ENCODE measurements at regions not wholly inside any gene's neighbourhood (a gene's known extent, or its start where the extent isn't known, plus 50 kb on each side); places are given as distances from the start of the nearest gene placed in this dataset.
"Not testable (repeated sequence)": the region's sequence is repeated elsewhere in the genome, so short reads cannot be mapped to it uniquely, and the experiment has no call there.

DNA sequence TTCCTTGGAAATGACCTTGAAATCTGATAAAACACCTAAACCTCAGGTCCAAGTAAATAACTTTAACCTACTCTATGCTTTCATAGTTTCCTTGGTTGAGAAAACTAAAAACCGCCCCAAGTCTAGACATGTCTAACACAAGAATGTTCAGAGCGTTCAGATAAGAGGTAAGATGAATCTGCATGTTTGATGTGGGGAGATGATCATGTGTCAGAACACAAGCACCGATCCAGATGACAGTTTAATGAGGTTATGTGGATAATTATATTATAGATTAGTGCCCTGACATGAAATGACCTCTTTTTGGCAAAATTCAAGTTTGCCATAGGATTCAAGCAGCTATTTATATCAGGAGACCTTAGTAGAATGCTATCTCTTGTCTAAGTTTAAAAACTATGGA is 729.8 kb upstream of the SOX11 start:
- no peak for DNase-seq

DNA sequence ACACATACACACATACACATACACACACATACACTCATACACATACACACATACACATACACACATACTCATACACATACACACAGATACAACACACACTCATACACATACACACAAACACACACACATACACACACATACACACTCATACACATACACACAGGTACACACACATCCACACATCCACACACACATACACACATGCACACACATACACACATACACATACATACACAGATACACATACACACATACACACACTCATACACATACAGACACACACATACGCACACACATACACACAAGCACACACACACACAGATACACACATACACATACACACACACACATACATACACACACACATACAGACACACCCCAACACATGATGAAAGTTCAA is 729.1 kb upstream of the SOX11 start:
- DNase-seq: no peak

GRCh38 chr2:4964001-4964540 is 728.1 kb upstream of the SOX11 start:
- DNase-seq: no peak

DNA sequence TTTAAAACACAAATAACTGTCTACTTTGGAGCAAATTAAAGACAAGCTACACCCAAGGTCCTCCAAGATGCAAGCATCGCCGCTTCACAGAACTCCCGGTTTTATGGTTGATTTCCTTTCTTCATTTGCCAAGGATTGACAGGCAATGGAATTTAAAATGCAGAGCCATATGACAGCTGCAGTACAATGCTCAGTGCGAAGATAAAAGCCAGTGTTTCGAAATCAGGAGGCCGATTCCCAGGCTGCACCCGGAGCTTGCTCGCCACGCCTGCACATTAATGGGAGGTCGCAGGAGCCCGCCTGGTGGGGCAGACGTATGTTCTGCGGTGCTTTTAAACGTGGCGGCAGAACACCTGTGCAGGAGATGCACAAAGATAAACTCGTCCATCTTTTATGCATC is 727.6 kb upstream of the SOX11 start:
- DNase-seq: no peak

- DNase-seq: no peak
Observed at GRCh38 chr2:4965556-4966320, 726.4 kb upstream of the SOX11 start.

DNA sequence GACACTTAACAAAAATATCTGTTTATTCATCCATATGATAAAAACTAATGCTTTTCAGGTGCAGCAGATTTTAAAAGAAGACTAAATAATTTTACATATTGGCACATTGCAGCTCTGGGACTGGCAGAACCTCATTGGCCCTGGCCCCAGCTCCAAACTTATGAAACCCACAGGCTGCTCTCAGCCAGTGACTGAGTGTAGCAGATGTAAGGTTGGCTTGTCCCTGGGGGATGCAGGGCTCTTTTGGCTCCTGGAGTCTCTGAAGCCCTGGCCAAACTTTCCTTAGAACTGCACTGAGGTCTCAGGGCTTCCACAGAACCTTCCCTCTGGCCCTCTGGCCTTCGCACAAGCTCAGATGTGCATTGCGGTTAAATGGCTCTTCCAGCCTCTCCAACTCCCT is 725.0 kb upstream of the SOX11 start:
- no peak for DNase-seq

DNA sequence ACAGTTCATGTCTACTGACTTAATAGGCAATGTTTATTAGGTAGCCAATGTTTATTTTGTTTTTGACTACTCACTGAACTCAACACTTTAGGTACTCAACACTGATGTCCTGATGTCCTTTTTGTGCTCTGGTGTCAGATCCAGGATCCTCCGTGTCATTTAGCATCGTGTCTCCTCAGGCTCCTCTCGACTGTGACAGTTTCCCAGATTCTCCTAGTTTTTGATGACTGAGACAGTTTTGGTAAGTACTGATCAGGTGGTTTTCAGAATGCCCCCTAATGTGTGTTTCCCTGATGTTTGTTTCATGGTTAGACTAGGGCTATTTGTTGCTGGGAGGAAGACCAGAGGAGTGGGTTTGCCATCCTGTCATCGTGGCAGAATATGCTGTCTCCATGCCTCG is 719.7 kb upstream of the SOX11 start:
- DNase-seq: no peak

DNA sequence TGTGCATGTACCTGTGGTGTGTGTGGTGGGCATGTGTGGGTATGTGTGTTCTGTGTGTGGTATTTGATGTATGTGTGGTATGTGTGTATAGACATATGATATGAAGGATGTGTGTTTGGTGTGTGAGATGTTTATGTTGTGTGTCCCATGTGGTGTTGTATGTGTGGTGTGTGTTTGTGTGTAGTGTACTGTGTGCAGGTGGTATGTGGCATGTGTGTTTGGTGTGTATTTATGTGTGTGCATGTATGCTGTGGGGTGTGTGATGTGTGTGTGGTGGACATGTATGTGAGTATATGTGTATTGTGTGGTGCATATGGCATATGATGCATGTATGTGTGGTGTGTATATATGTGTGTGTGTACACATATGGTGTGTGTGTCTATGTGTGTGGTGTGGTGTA is 718.8 kb upstream of the SOX11 start:
- no peak for DNase-seq

DNA sequence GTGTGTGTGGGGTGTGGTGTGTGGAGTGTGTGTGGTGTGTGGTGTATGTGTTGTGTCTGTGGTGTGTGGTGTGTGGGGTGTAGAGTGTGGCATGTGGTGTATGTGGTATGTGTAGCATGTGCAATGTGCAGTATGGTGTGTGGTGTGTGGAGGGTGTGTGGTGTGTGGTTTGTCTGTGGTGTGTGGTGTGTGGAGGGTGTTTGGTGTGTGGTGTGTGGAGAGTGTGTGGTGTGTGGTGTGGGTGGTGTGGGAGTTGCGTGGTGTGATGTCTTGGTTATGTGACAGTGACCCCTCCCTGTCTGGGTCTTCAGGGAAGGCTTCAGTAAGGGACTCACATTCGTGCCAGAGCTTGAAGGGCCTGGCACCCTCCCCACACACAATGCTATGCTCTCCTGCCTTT is 718.2 kb upstream of the SOX11 start:
- no peak for DNase-seq

DNA sequence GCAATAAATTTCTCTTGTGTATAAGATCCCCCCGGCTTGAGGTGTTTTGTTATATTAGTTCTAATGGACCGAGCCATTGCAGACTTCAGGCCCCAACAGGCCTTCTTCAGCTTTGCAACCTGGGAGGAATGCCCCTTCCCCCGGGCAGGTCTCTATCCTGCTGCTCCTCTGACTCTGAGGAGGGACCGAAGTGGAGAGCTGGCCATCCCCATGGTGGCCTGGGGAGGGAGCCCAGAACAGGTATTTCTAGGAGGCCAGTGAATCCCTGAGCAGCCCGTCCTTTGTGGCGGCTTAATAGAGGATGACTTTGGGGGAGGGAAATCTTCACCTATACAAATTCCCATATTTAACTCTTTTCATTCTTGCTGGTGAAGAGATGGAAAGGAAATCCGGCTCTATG is 715.8 kb upstream of the SOX11 start:
- DNase-seq: no peak

GRCh38 chr2:4979111-4979510 is 713.1 kb upstream of the SOX11 start:
- DNase-seq: no peak

- DNase-seq: no peak
Observed at GRCh38 chr2:4980995-4981394, 711.2 kb upstream of the SOX11 start.

- no peak for DNase-seq
Observed at GRCh38 chr2:4981802-4982409, 710.3 kb upstream of the SOX11 start.

- DNase-seq: not testable (repeated sequence)
Observed at GRCh38 chr2:4988444-4988843, 703.7 kb upstream of the SOX11 start.

- DNase-seq: no peak
Observed at GRCh38 chr2:4992226-4992625, 700.0 kb upstream of the SOX11 start.

GRCh38 chr2:4995466-4995865 is 696.7 kb upstream of the SOX11 start:
- DNase-seq: no peak

DNA sequence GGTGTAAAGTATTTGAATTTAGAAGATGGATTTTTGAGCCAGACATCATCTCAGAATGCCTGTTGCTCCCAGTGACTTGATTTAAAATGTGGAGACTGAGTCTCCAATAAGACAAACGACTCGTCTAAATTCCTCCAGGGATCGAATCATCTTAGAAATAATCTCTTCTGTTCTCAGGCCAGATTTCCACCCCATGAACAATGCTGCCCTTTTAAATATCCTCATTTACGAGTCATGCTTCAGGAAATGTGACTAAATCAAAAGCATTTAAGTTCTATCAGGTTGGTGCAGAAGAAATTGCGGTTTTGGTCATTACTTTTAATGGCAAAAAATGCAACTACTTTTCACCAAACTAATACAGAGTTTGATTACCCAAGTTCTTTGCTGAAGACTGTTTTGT is 684.6 kb upstream of the SOX11 start:
- DNase-seq: no peak

GRCh38 chr2:5019324-5019723 is 672.9 kb upstream of the SOX11 start:
- no peak for DNase-seq

GRCh38 chr2:5020116-5020875 is 671.9 kb upstream of the SOX11 start:
- DNase-seq: no peak

GRCh38 chr2:5021136-5021535 is 671.0 kb upstream of the SOX11 start:
- no peak for DNase-seq

DNA sequence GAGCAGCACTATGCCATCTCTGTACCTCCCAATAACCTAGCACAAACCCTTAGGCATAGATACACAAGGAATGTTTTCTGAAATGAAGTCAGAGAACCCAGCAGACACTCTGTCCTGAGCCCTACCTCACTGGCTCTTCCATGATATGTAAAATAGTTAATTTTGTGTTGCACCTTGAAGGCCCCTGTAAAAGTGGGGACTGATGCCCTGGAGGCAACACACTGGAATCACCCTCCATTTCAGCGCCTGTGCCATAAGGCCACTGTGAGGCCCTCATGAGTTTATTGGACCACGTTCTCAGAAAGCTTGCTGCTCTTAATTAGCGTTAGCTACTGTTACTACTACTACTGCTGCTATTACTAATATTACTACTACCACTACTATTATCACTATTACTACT is 670.1 kb upstream of the SOX11 start:
- DNase-seq: no peak

DNA sequence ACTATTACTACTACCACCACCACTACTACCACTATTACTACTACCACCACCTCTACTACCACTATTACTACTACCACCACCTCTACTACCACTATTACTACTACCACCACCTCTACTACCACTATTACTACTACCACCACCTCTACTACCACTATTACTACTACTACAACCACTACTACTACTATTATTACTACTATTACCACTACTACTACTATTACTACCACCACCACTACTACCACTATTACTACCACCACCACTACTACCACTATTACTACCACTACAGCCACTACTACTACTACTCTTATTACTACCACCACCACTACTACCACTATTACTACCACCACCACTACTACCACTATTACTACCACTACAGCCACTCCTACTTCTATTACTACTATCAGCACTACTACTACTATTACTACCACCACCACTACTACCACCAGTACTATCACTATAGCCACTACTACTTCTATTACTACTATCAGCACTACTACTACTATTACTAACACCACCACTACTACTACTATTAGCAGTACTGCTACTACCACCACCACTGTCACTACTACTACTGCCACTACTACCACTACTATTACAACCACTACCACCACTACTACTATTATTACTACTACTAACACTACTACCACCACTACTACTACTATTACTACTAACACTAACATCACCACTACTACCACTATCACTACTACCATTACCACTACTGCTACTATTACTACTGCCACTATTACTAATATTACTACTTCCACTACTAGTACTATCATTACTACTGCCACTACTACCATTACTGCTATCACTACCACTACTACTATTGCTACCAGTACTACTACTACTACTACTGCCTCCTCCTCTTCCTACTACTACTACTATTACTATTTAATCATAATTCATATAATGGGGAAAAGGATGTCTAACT is 669.2 kb upstream of the SOX11 start:
- DNase-seq: not testable (repeated sequence)

Data from Kasumi-1 (cell line).